D721Med (cell line): ENCODE measurements at regions not wholly inside any gene's neighbourhood (a gene's known extent, or its start where the extent isn't known, plus 50 kb on each side); places are given as distances from the start of the nearest gene placed in this dataset.

ENCODE experiments used
- DNase-seq: peaks from one replicate; pipeline ENCODE4 v3.0.0; 2011; ENCODE audit warnings: low spot score; ENCODE audit not compliant: insufficient read length
- FAIRE-seq: peaks from 2 replicates; lab custom pipeline; 2011; peaks lifted over from hg19 to GRCh38; lab: Jason Lieb, UNC
- TF ChIP-seq, protein P1 (sequence below): IDR thresholded peaks from 2 replicates; pipeline ENCODE4 v1.5.1; 2012; ENCODE audit warnings: mild to moderate bottlenecking, control low read depth; ENCODE audit not compliant: insufficient read depth; ENCODE audit errors: missing control alignments

DNA sequence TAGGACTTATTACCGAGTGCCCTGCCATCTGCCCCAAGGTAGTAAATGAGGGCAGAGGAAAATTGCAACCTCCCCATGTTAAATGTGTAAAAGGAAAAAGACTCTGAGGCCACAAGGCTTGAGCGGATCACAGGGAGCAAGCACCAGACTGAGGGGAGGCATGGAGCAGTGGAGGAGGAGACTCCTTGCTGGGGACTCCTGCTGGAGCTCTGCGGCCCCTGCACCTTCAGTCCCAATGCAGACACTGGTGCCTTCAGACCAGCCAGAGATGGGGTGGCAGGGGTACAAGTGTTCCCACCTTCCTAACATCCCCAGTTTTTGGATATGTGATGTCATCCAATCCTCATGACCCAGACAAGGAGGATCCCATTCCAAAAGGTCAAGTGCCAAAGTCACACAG lies 128.4 kb upstream of the NGF start:
- TF ChIP-seq, protein P1, sequence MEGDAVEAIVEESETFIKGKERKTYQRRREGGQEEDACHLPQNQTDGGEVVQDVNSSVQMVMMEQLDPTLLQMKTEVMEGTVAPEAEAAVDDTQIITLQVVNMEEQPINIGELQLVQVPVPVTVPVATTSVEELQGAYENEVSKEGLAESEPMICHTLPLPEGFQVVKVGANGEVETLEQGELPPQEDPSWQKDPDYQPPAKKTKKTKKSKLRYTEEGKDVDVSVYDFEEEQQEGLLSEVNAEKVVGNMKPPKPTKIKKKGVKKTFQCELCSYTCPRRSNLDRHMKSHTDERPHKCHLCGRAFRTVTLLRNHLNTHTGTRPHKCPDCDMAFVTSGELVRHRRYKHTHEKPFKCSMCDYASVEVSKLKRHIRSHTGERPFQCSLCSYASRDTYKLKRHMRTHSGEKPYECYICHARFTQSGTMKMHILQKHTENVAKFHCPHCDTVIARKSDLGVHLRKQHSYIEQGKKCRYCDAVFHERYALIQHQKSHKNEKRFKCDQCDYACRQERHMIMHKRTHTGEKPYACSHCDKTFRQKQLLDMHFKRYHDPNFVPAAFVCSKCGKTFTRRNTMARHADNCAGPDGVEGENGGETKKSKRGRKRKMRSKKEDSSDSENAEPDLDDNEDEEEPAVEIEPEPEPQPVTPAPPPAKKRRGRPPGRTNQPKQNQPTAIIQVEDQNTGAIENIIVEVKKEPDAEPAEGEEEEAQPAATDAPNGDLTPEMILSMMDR: no peak
- no peak for DNase-seq
- no peak for FAIRE-seq

DNA sequence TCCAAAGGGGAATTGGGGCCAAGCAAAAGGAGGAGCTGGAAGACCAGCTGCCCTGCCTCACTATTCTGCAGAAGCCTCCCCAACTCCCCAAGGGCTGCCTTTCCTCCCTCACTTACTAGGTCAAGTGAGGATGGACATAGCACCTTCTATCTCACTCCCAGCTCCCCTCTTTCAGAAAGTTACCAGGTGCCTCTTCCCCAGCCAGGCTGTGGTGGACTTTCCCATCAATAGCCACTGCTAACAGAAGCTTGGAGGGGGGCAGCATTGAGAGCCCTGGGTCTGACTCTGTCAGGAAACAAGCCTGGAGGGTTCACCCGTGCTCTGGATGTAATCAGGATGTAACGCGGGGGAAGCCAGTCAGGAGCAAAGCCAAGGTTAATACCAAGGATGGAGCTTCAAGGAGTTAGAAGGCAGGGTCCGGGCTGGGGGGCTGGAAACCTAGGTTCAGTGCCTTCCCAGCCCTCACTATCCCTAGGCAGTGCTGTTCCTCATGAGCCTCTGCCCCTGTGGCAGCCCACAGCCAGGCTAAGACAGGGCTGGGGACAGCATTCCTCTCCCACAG lies 127.8 kb upstream of the NGF start:
- no peak for FAIRE-seq
- TF ChIP-seq, protein P1: no peak
- no peak for DNase-seq

DNA sequence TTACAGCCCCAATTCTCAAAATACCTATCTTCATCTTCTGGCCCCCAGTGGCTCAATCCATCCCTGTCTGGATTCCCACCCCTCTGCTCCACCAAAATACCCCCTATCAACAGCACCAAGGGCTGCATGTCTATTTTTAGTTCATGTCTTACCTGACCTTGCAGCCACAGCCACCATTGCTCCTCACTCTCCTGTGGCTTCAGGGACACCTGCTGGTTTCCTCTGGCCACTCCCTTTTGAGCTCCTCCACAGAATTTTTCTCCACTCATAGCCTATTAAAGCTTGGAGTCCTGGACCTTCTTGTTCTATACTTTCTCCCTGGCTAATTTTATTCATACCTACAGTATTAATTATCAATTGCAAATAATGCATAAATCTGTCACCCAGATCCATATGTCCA lies 125.3 kb upstream of the NGF start:
- no peak for DNase-seq
- no peak for FAIRE-seq

DNA sequence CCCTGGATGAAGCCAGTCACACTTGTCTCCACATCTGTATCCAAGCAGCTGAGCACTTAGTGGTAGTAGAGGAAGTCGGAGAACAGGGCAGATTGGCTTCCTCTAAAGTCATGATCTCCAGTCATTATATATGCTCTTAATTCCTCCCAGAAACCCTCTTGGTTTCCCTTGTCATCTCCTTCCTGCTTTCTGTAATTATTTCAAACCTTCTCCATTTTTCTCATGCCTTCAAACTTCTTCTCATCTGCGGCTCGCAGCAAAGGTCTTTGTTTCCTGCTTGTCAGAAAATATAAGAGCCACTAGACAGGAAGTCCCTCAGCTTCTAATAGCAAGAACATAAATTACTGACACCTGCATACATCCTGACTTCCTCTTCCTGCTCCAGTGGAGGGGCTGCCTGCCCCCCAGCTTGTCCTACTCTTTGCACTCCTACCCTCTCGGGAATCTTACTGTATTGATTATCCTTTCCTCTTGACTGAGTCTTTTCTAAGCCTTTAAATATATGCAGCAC lies 124.6 kb upstream of the NGF start:
- FAIRE-seq: no peak
- TF ChIP-seq, protein P1: no peak
- no peak for DNase-seq

More for the DNA sequence above, 125.3 kb upstream of the NGF start:
- TF ChIP-seq, protein P1: no peak

DNA sequence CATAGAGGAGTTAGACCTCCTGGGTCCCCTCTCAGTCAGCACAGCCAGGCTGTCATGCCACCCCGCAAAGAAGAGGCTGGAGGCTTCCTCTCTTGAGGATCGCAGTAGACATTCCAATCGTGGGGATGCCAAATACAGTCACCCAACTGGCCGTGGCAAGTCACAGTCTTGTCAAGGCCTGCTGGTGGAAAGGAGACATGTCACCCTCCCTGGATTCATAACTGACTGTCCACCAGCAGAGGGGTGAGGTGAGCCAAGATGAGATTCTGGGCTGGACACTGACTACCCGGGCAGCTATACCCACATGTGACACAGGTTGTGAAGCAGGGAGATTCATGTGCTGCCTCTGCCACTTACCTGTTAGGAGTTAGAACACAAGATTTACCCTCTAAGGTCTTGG lies 123.5 kb upstream of the NGF start:
- DNase-seq: no peak
- no peak for FAIRE-seq
- TF ChIP-seq, protein P1: no peak

DNA sequence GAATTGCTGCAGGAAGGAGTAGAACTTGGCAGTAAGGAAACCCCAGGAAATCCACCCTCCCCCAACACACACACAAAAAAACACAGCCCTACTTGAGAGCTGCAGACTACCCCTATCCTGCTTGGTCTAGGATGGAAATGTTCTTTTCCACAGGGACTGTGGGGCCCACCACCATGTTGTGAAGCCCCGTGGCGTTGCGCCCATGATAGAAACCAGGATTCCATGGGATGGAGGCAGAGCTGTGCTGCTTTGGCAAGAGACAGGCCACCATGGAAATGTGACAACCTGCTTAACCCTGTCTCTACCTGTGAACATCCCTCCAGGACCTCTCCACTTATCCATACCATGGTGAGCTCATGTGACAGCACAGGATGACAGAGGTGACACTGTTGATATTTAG lies 121.1 kb upstream of the NGF start:
- FAIRE-seq: no peak
- TF ChIP-seq, protein P1: no peak

DNA sequence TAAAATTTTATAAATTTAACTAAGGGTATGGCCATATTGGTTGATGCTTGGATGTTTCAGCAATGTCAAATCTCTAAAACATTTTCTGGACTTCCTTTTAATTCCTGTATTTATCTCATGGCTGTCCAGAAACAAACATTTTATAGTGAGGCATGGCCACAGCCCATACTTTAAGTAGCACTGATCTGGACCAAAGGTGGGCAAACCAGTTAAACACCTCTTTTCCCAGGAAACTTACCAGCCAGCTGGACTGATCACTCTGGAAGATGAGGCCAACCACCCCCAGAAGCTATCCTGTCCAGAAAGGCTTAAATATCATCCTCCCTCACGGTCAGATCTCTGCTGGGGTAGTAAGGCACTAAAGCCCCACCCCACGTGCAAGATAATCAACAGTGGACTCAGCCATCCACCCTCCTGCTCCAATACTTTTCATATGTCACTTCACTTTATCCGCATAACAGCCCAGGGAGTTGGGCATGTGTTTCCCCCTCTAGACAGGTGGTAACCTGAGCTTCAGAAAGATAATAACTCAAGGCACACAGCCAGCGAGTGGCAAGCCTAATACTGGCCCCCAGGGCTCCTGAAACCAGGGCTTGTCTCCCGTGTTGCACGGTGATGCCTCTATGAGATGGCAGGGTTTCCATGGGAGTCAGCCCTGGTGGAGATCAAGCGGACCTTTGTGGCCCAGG lies 120.5 kb upstream of the NGF start:
- TF ChIP-seq, protein P1: no peak
- DNase-seq (no peak), FAIRE-seq (no peak)

More for the DNA sequence above, 121.1 kb upstream of the NGF start:
- no peak for DNase-seq
